Sigmoid colon (tissue), 4 donors: ENCODE measurements at regions not wholly inside any gene's neighbourhood (a gene's known extent, or its start where the extent isn't known, plus 50 kb on each side); places are given as distances from the start of the nearest gene placed in this dataset.

Experiments used
- CTCF ChIP-seq, 4 experiments: fragments of 450-650 bp in 3 of 4; fragments of 200-600 bp in 1 of 4; IDR thresholded peaks; one replicate each; pipeline ENCODE4 v1.5.1; 2016 to 2019; ENCODE audit warnings: antibody characterized with exemption in 4 of 4, mild to moderate bottlenecking in 3 of 4, moderate library complexity in 2 of 4
- EP300 ChIP-seq, 4 donors: sonication (generic); formaldehyde crosslinking; IDR thresholded peaks; one replicate each; pipeline ENCODE4 v1.6.1; 2017; ENCODE audit warnings: antibody characterized with exemption in 4 of 4
- POLR2A ChIP-seq, 2 donors: fragments of 450-650 bp; IDR thresholded peaks; one replicate each; pipeline ENCODE4 v1.6.1; 2016; ENCODE audit warnings: antibody characterized with exemption in 2 of 2, mild to moderate bottlenecking in 2 of 2, moderate library complexity in 2 of 2
- POLR2AphosphoS5 ChIP-seq, 4 donors: sonication (generic); formaldehyde crosslinking; IDR thresholded peaks; one replicate each; pipeline ENCODE4 v1.6.1; 2017; ENCODE audit warnings: antibody characterized with exemption in 4 of 4

GRCh38 chr6:150684161-150684560 lies 84.5 kb downstream of the PLEKHG1 start:
- TF ChIP-seq CTCF (IDR thresholded peaks at IDR 0.05) (no peak), EP300 (IDR thresholded peaks at IDR 0.05) (no peak), POLR2A (IDR thresholded peaks at IDR 0.05) (no peak), POLR2AphosphoS5 (IDR thresholded peaks at IDR 0.05) (no peak)
